GM18870 (cell line): ENCODE measurements at regions not wholly inside any gene's neighbourhood (a gene's known extent, or its start where the extent isn't known, plus 50 kb on each side); places are given as distances from the start of the nearest gene placed in this dataset.

Experiments used
- ATAC-seq: cut with Tn5 transposase; IDR thresholded peaks from one replicate; pipeline ENCODE4 v1.9.1; 2021; ENCODE audit warnings: moderate library complexity; ENCODE audit not compliant: unreplicated experiment

- no peak for ATAC-seq
Measured at GRCh38 chr5:147036691-147037245, 158.2 kb upstream of the PPP2R2B start.

GRCh38 chr5:147037515-147038205 lies 159.1 kb upstream of the PPP2R2B start:
- no peak for ATAC-seq

- ATAC-seq = no peak
Measured at GRCh38 chr5:147040856-147041255, 162.3 kb upstream of the PPP2R2B start.

- ATAC-seq = no peak
Measured at GRCh38 chr5:147044572-147045273, 166.2 kb upstream of the PPP2R2B start.

GRCh38 chr5:147045290-147045689 lies 166.7 kb upstream of the PPP2R2B start:
- no peak for ATAC-seq

GRCh38 chr5:147046281-147046680 lies 167.7 kb upstream of the PPP2R2B start:
- no peak for ATAC-seq

- ATAC-seq = no peak
Measured at GRCh38 chr5:147046894-147047293, 168.3 kb upstream of the PPP2R2B start.

GRCh38 chr5:147049764-147050163 lies 171.2 kb upstream of the PPP2R2B start:
- no peak for ATAC-seq

GRCh38 chr5:147050172-147050571 lies 171.6 kb upstream of the PPP2R2B start:
- no peak for ATAC-seq

- no peak for ATAC-seq
Measured at GRCh38 chr5:147051193-147051592, 172.6 kb upstream of the PPP2R2B start.

GRCh38 chr5:147052519-147052918 lies 174.0 kb upstream of the PPP2R2B start:
- no peak for ATAC-seq

GRCh38 chr5:147055089-147055826 lies 176.7 kb upstream of the PPP2R2B start:
- ATAC-seq = no peak

- ATAC-seq = no peak
Measured at GRCh38 chr5:147055850-147056566, 177.5 kb upstream of the PPP2R2B start.

- ATAC-seq = no peak
Measured at GRCh38 chr5:147057051-147057450, 177.8 kb upstream of the STK32A start.

GRCh38 chr5:147061431-147061830 lies 173.4 kb upstream of the STK32A start:
- ATAC-seq = no peak

- ATAC-seq = no peak
Measured at GRCh38 chr5:147062427-147062826, 172.4 kb upstream of the STK32A start.

GRCh38 chr5:147063943-147064342 lies 170.9 kb upstream of the STK32A start:
- no peak for ATAC-seq

GRCh38 chr5:147065071-147065470 lies 169.8 kb upstream of the STK32A start:
- peak; percentile 82 for ATAC-seq

- ATAC-seq = no peak
Measured at GRCh38 chr5:147068998-147069397, 165.8 kb upstream of the STK32A start.

GRCh38 chr5:147072622-147073021 lies 162.2 kb upstream of the STK32A start:
- no peak for ATAC-seq

- ATAC-seq = no peak
Measured at GRCh38 chr5:147073098-147073497, 161.7 kb upstream of the STK32A start.
